CD14-positive monocyte (primary cell): ENCODE measurements at regions not wholly inside any gene's neighbourhood (a gene's known extent, or its start where the extent isn't known, plus 50 kb on each side); places are given as distances from the start of the nearest gene placed in this dataset.

Source experiments
- DNase-seq, 3 donors: peaks; one replicate each; pipeline ENCODE4 v3.0.0-alpha.2; 2011 to 2022
- H2AFZ ChIP-seq: 2 replicates; pipeline ENCODE4 v1.6.0; 2012; ENCODE audit warnings: mild to moderate bottlenecking, low read depth, low read length, inconsistent platforms; ENCODE audit not compliant: insufficient read depth, poor library complexity, severe bottlenecking
- H3K27ac ChIP-seq, 2 donors: 1 replicate in 1 of 2; 2 replicates in 1 of 2; pipeline ENCODE4 v1.5.1; 2012 to 2013; ENCODE audit warnings: low read length in 2 of 2, control low read depth in 1 of 2, inconsistent platforms in 1 of 2, low read depth in 1 of 2, mild to moderate bottlenecking in 1 of 2
- H3K27me3 ChIP-seq, 2 donors: one replicate each; pipeline versions ENCODE4 v1.6.0 to v1.6.1; 2011 to 2013; ENCODE audit warnings: low read length in 2 of 2; ENCODE audit not compliant: control insufficient read depth in 2 of 2, insufficient read depth in 2 of 2
- H3K36me3 ChIP-seq, 2 donors: replicated peaks in 1 of 2; 1 replicate in 1 of 2; 2 replicates in 1 of 2; pipeline versions ENCODE4 v1.5.1 to v1.6.1; 2012 to 2013; ENCODE audit warnings: low read length in 2 of 2, control low read depth in 1 of 2, inconsistent platforms in 1 of 2, mild to moderate bottlenecking in 1 of 2; ENCODE audit not compliant: insufficient read depth in 2 of 2, control insufficient read depth in 1 of 2
- H3K4me1 ChIP-seq, 2 donors: 1 replicate in 1 of 2; 2 replicates in 1 of 2; pipeline versions ENCODE4 v1.5.1 to v1.6.1; 2012 to 2013; ENCODE audit warnings: low read length in 2 of 2, control low read depth in 1 of 2, inconsistent platforms in 1 of 2, mild to moderate bottlenecking in 1 of 2, moderate library complexity in 1 of 2; ENCODE audit not compliant: insufficient read depth in 2 of 2, control insufficient read depth in 1 of 2
- H3K4me2 ChIP-seq: replicated peaks from 2 replicates; pipeline ENCODE3; 2012; ENCODE audit warnings: low read length, moderate library complexity, mild to moderate bottlenecking; ENCODE audit not compliant: poor library complexity, severe bottlenecking; ENCODE audit errors: extremely low read depth
- H3K4me3 ChIP-seq, 3 experiments: fragments of 200-600 bp in 1 of 3; sonication (generic) in 1 of 3; replicated peaks in 1 of 3; 1 replicate in 2 of 3; 2 replicates in 1 of 3; pipeline ENCODE4 v1.5.1; 2011 to 2013; ENCODE audit warnings: low read length in 3 of 3, mild to moderate bottlenecking in 3 of 3, control low read depth in 2 of 3, low read depth in 2 of 3, inconsistent platforms in 1 of 3, moderate library complexity in 1 of 3
- H3K79me2 ChIP-seq: 2 replicates; pipeline ENCODE4 v1.6.0; 2012; ENCODE audit warnings: mild to moderate bottlenecking, control low read depth, inconsistent platforms, low read length, moderate library complexity; ENCODE audit not compliant: insufficient read depth
- H3K9ac ChIP-seq: 2 replicates; pipeline ENCODE4 v1.6.0; 2017; ENCODE audit warnings: low read length, mild to moderate bottlenecking; ENCODE audit not compliant: insufficient read depth, poor library complexity, severe bottlenecking
- H3K9me3 ChIP-seq, 2 donors: replicated peaks in 1 of 2; 1 replicate in 1 of 2; 2 replicates in 1 of 2; pipeline versions ENCODE4 v1.5.1 to v1.6.1; 2012 to 2013; ENCODE audit warnings: low read length in 2 of 2, control low read depth in 1 of 2; ENCODE audit not compliant: control insufficient read depth in 1 of 2, insufficient read depth in 1 of 2
- H4K20me1 ChIP-seq: 2 replicates; pipeline ENCODE4 v1.6.0; 2012; ENCODE audit warnings: mild to moderate bottlenecking, low read length, control low read depth, moderate library complexity; ENCODE audit not compliant: insufficient read depth
- H3K27ac Mint-ChIP-seq, 7 donors: one replicate each; pipeline ENCODE4 v1.8.0; 2020; ENCODE audit warnings: mild to moderate bottlenecking in 7 of 7, mixed read lengths in 7 of 7, moderate library complexity in 6 of 7, inconsistent platforms in 2 of 7
- H3K27me3 Mint-ChIP-seq, 3 donors: one replicate each; pipeline ENCODE4 v1.8.0; 2021 to 2022; ENCODE audit warnings: low read depth in 3 of 3, mild to moderate bottlenecking in 3 of 3, mixed read lengths in 3 of 3, moderate library complexity in 3 of 3, inconsistent platforms in 1 of 3
- H3K36me3 Mint-ChIP-seq, 2 donors: one replicate each; pipeline ENCODE4 v1.8.0; 2020; ENCODE audit warnings: mixed read lengths in 2 of 2, inconsistent platforms in 1 of 2, mild to moderate bottlenecking in 1 of 2
- H3K4me1 Mint-ChIP-seq: one replicate; pipeline ENCODE4 v1.8.0; 2020; ENCODE audit warnings: mild to moderate bottlenecking, mixed read lengths
- H3K4me3 Mint-ChIP-seq, 2 donors: one replicate each; pipeline ENCODE4 v1.8.0; 2020; ENCODE audit warnings: mild to moderate bottlenecking in 2 of 2, mixed read lengths in 2 of 2, moderate library complexity in 1 of 2
- H3K9me3 Mint-ChIP-seq, 7 donors: one replicate each; pipeline ENCODE4 v1.8.0; 2020 to 2022; ENCODE audit warnings: mixed read lengths in 7 of 7, mild to moderate bottlenecking in 6 of 7, moderate library complexity in 6 of 7, inconsistent platforms in 2 of 7
- WGBS: methylation state at CpG from one replicate; pipeline ENCODE4 v1.1.5; 2013; ENCODE audit warnings: missing lambda C conversion rate; ENCODE audit not compliant: insufficient coverage; 5-methylcytosine and 5-hydroxymethylcytosine counted together
- intact Hi-C, 2 donors: fragments of 100-400 bp; cut with micrococcal nuclease; formaldehyde crosslinking; loops; one replicate each; pipeline versions ENCODE4 v1.15.0 to v1.15.1; 2023
- TF ChIP-seq, protein P1 (sequence below): fragments of 200-600 bp; IDR thresholded peaks from one replicate; pipeline ENCODE4 v1.8.0; 2022; ENCODE audit warnings: antibody characterized with exemption, mild to moderate bottlenecking

- peaks cover 0 to 3% (median 0%) of the 10 kb centered on the region in 7 donors for H3K9me3 Mint-ChIP-seq
- Histone ChIP-seq H3K79me2 (no peaks in the 10 kb centered on the region), H3K9me3 (no peaks in the 10 kb centered on the region), H3K4me1 (no peaks in the 10 kb centered on the region), H3K4me3 (no peak overlapping the region), H4K20me1 (no peaks in the 10 kb centered on the region), H3K36me3 (no peaks in the 10 kb centered on the region), H3K4me2 (no peak overlapping the region), H3K27me3 (no peaks in the 10 kb centered on the region), H3K9ac (no peak overlapping the region), H2AFZ (no peak overlapping the region), H3K27ac (no peak overlapping the region)
- DNase-seq = no peak
- no peak overlapping the region for H3K27ac Mint-ChIP-seq
- H3K36me3 Mint-ChIP-seq = no peaks in the 10 kb centered on the region
- H3K4me1 Mint-ChIP-seq = no peaks in the 10 kb centered on the region
- 70% methylated on average over 6 of the region's 7 CpGs for WGBS
- intact Hi-C loops = loop anchor here in 1 of 2 donors (10.0 kb wide), 2 partner anchors 713 to 1007 kb away; no protein-coding TSS in a partner anchor
- no peak overlapping the region for H3K4me3 Mint-ChIP-seq
- TF ChIP-seq, protein P1, sequence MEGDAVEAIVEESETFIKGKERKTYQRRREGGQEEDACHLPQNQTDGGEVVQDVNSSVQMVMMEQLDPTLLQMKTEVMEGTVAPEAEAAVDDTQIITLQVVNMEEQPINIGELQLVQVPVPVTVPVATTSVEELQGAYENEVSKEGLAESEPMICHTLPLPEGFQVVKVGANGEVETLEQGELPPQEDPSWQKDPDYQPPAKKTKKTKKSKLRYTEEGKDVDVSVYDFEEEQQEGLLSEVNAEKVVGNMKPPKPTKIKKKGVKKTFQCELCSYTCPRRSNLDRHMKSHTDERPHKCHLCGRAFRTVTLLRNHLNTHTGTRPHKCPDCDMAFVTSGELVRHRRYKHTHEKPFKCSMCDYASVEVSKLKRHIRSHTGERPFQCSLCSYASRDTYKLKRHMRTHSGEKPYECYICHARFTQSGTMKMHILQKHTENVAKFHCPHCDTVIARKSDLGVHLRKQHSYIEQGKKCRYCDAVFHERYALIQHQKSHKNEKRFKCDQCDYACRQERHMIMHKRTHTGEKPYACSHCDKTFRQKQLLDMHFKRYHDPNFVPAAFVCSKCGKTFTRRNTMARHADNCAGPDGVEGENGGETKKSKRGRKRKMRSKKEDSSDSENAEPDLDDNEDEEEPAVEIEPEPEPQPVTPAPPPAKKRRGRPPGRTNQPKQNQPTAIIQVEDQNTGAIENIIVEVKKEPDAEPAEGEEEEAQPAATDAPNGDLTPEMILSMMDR = peak; percentile 31
- peaks cover 0 to 9% (median 7%) of the 10 kb centered on the region in 3 donors for H3K27me3 Mint-ChIP-seq
These were observed 461.7 kb downstream of the PTPRU start for GRCh38 chr1:29698033-29698432.

- peaks cover 3% of the 10 kb centered on the region for H3K4me1 Mint-ChIP-seq
- no peak overlapping the region for H2AFZ ChIP-seq
- H3K27ac Mint-ChIP-seq = no peak overlapping the region
- no peaks in the 10 kb centered on the region for H4K20me1 ChIP-seq
- H3K36me3 Mint-ChIP-seq = no peaks in the 10 kb centered on the region
- no peak overlapping the region for H3K27ac ChIP-seq
- WGBS = 86% methylated on average over 9 of the region's 10 CpGs
- intact Hi-C loops = loop anchor here in 1 of 2 donors (10.0 kb wide), 2 partner anchors 713 to 1007 kb away; no protein-coding TSS in a partner anchor
- no peaks in the 10 kb centered on the region for H3K4me1 ChIP-seq
- H3K27me3 ChIP-seq = no peaks in the 10 kb centered on the region
- no peaks in the 10 kb centered on the region for H3K79me2 ChIP-seq
- H3K9me3 Mint-ChIP-seq = peaks cover 0 to 3% (median 0%) of the 10 kb centered on the region in 7 donors
- no peaks in the 10 kb centered on the region for H3K36me3 ChIP-seq
- no peak overlapping the region for H3K4me3 ChIP-seq
- H3K27me3 Mint-ChIP-seq = peaks cover 0 to 9% (median 7%) of the 10 kb centered on the region in 3 donors
- no peaks in the 10 kb centered on the region for H3K9me3 ChIP-seq
- no peak overlapping the region for H3K4me3 Mint-ChIP-seq
- DNase-seq = no peak
- TF ChIP-seq, protein P1 = no peak
- no peak overlapping the region for H3K9ac ChIP-seq
- no peak overlapping the region for H3K4me2 ChIP-seq
These were observed 461.1 kb downstream of the PTPRU start for GRCh38 chr1:29697391-29697780.
